NCI-H1436 (cell line): ENCODE measurements at regions not wholly inside any gene's neighbourhood (a gene's known extent, or its start where the extent isn't known, plus 50 kb on each side); places are given as distances from the start of the nearest gene placed in this dataset.
"Not testable (repeated sequence)": the region's sequence is repeated elsewhere in the genome, so short reads cannot be mapped to it uniquely, and the experiment has no call there.

Experiments
- DNase-seq: peaks from one replicate; lab custom pipeline; 2025; lab: John Stamatoyannopoulos, UW

GRCh38 chr5:110248921-110249320 lies 477.6 kb downstream of the TMEM232 start:
- no peak for DNase-seq

- no peak for DNase-seq
Observed at GRCh38 chr5:110250355-110250754, 476.1 kb downstream of the TMEM232 start.

GRCh38 chr5:110250755-110251154 lies 475.7 kb downstream of the TMEM232 start:
- no peak for DNase-seq

- DNase-seq: no peak
Observed at GRCh38 chr5:110251366-110251765, 475.1 kb downstream of the TMEM232 start.

DNA sequence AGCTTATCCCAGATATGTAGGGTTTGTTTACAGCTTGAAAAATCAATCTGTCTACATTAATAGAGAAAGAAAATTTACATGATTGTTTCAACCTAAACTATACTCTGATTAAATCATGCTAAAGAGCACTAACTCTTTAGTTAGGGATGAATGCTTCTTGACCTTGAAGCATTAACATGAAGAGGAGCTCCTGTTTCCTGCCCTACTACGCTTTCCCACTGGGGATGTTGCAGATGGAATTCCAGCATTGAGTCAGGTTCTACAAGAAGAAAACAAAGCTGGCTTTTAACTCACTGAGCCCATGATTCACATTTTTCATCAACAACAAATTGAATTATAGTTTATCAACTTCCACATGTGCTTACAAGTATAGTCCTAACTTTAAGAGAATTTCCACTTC lies 471.3 kb downstream of the TMEM232 start:
- DNase-seq: no peak

GRCh38 chr5:110256298-110256697 lies 470.2 kb downstream of the TMEM232 start:
- no peak for DNase-seq

- no peak for DNase-seq
Observed at GRCh38 chr5:110257971-110258370, 468.5 kb downstream of the TMEM232 start.

- DNase-seq: no peak
Observed at GRCh38 chr5:110258460-110259216, 467.8 kb downstream of the TMEM232 start.

GRCh38 chr5:110262749-110263148 lies 463.7 kb downstream of the TMEM232 start:
- no peak for DNase-seq

GRCh38 chr5:110264661-110265060 lies 461.8 kb downstream of the TMEM232 start:
- no peak for DNase-seq

- DNase-seq: no peak
Observed at GRCh38 chr5:110265162-110265561, 461.3 kb downstream of the TMEM232 start.

DNA sequence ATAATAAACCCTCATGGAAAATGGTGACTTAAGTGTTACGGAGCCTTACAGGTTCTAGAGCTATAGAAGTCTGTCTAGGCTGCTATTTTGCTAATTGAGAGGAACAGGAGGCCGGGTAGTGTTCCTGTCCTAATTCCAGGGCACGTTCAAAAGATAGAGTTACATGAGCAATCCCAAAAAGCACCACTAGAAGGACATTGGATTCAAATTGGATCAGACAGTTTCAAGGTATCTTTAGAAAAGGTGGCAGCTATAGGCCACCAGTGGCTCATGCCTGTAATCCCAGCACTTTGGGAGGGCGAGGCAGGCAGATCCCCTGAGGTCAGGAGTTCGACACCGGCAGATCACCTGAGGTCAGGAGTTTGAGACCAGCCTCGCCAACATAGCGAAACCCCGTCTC lies 458.8 kb downstream of the TMEM232 start:
- no peak for DNase-seq

GRCh38 chr5:110268283-110268682 lies 458.2 kb downstream of the TMEM232 start:
- DNase-seq: no peak

DNA sequence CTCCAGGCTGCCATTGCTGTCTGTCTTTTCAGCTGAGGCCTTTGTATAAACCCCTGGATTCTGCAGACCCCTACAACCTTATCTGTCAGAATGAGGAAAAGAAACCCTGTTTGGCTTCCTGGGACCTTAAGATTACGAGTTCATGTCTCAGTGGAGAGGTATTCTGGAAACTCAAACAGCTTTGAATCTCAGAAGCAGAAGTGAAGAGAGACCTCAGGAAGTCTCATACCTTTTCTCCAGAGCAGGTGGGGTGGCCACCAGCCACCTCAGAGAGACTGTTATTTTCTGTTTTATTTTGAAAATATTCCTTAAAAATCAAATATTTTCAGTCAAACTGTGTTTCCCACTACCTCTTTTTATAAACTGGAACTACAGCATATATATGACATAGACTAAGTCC lies 457.5 kb downstream of the TMEM232 start:
- DNase-seq: no peak

DNA sequence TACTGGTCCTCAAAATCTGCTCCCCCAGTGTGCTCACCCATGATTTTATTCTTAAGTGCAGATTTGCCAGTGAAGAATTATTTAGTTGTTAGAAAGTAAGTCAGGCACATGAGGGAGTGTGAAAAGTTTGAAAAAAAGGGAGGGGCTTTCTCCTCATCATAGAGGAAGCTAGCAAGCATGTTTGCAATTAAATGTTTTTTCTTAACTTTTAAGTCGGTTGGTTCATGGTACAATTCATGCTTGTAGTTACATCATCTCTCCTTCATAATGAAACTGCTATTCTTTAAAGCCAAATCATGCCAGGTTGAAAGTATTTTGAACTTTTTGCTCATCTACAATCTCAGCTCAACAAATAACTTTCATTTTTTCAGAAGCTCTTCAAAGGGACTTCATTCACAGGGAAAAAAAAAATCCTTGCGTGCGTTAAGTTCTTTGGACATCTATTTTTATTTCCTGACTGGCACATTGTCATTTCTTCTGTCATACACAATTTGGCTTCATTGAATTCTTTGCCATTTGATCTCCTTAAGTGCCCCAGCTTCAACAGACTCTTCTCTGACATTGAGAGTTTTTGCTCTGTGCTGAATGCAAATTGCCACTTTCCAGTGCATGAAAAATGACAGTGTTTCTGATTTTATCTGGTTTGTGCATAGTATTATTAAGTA lies 456.9 kb downstream of the TMEM232 start:
- no peak for DNase-seq

- no peak for DNase-seq
Observed at GRCh38 chr5:110275878-110276277, 450.6 kb downstream of the TMEM232 start.

GRCh38 chr5:110278449-110278848 lies 448.0 kb downstream of the TMEM232 start:
- DNase-seq: not testable (repeated sequence)

- DNase-seq: not testable (repeated sequence)
Observed at GRCh38 chr5:110284121-110284520, 442.4 kb downstream of the TMEM232 start.

DNA sequence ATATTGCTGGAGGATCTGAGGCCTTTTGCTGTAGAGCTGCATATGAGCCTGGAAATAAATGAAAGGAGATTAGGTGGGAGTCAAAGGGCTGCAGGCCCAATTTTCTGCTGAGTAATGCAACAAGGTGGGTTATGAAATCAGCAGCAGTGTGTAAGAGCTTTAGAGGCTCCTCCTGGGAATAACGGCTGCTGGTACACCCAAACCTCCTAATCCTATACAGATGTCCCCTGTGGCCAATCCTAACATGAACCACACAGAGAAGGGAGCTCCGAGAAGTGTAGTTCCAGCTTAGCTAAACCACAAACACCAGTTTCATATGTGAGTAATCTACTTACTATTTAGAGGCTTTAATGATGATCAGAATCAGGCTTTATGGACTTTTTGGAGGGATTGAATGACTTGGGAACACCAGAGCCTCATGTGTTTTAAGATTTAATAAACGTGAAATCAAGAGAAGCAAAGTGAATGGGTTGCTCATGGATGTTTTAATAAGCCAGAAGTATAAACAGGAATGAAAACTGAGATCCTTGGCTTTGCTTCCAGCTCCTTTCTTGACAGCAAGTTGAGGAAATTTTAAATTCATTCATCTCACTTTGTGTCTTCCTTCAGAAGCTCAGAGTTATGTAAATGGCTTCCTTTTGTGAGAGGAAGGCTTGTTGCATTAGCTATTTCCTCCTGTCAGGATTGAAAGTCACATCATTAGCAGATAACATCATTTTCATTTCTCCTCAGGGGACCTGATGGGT lies 437.5 kb downstream of the TMEM232 start:
- no peak for DNase-seq

DNA sequence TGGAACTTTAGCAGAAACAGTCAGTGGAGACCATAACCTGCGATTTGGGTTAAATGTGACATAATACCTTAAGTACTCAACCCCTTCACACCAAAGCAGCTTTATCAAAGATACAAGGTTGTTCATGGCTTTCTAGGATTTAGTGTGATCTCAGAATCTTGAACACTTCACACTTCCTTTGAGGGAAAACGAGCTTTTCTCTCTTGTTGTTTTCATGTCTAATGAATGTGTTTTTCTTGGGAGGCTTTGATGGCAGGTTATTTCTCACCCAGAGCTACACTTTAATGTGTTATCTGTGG lies 437.0 kb downstream of the TMEM232 start:
- no peak for DNase-seq

DNA sequence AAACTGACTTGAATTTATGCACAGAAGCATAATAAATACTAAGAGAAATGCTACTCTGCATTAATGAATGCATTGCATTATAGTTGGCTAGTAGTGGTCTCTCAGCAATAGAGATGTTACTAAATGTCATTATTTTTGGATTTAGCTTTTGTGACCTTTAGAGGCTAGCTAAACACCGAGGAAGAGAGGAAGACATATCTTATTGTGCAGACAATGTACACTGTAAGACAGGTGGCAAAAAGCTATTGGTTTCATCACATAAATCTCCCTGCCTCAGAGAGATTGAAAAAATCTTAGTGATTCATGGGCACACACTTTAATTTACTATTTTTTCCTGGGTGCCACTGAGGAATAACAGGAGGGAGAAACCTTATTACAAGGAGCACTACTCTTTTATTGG lies 435.9 kb downstream of the TMEM232 start:
- no peak for DNase-seq

GRCh38 chr5:110294281-110294680 lies 432.2 kb downstream of the TMEM232 start:
- DNase-seq: no peak

DNA sequence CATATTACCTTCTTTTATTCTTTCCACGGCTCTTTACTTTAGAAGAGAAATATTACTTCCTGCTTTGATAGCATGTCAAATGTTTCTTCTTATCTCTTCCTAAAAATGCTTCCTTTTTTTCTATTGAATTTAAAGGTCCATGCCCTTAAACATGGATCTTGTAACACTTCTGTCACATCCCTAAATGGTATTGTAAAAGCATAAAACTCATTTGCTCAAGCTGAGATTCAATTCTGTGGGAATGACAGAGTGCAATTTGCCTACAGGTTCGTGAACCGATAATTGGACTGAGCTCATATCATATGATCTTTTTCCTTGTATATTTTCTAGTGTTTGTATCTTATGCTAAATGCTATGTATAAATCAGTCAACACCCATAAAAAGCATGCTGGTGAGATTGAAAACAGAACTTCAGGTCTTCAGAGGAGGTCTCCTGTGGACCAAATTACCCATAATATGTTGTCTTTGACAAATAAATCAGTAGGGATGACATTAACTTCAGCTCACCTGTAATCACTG lies 429.3 kb downstream of the TMEM232 start:
- DNase-seq: no peak
